Fibroblast of pulmonary artery (primary cell): ENCODE measurements at regions not wholly inside any gene's neighbourhood (a gene's known extent, or its start where the extent isn't known, plus 50 kb on each side); places are given as distances from the start of the nearest gene placed in this dataset.

Source experiments
- DNase-seq: peaks from one replicate; pipeline ENCODE4 v3.0.0-alpha.2; 2010; ENCODE audit warnings: low read depth
- H3K4me3 ChIP-seq: replicated peaks from 2 replicates; pipeline ENCODE4 v1.5.1; 2011; ENCODE audit warnings: low read depth, mild to moderate bottlenecking, control low read depth, low read length, moderate library complexity
- TF ChIP-seq, protein P1 (sequence below): IDR thresholded peaks from 2 replicates; pipeline ENCODE4 v1.5.1; 2011; ENCODE audit warnings: mild to moderate bottlenecking, control low read depth, low read length, inconsistent platforms; ENCODE audit errors: missing control alignments

DNA sequence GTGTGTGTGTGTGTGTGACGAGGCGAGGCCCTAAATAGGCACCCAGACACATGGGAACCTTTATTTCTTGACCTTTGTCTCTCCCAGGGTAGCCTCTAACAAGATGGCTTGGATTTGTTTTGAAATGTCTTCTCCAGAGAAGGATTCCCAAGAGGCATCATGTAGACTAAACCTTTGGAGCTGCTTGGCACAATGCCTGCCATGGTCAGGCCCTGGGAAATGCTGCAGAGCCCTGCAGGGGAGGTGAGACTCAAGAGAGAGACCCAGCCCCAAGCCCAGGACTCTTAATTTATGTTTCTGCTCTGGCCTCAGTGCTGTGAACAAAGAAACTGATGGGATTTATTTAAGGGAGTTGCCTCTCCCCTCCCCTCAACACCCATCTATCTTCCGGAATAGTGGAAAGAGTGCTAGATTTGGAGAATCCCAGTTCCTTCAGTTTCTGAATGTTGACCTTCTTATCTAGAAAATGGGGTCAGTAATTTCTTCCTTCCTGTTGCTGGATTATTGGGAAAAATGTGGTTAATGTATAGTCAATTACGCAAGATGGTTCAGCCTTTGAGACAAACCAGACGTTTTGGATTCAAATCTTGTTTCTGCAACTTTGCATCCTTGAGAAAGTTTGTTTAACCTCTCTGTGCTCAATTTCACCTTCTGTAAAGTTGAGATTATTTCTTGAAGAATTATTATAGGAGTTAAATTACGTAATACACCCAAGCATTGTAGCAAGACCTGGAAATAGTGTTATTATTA is 434.8 kb downstream of the MAFB start:
- no peak overlapping the region for H3K4me3 ChIP-seq
- peak; percentile 7 for DNase-seq
- TF ChIP-seq, protein P1, sequence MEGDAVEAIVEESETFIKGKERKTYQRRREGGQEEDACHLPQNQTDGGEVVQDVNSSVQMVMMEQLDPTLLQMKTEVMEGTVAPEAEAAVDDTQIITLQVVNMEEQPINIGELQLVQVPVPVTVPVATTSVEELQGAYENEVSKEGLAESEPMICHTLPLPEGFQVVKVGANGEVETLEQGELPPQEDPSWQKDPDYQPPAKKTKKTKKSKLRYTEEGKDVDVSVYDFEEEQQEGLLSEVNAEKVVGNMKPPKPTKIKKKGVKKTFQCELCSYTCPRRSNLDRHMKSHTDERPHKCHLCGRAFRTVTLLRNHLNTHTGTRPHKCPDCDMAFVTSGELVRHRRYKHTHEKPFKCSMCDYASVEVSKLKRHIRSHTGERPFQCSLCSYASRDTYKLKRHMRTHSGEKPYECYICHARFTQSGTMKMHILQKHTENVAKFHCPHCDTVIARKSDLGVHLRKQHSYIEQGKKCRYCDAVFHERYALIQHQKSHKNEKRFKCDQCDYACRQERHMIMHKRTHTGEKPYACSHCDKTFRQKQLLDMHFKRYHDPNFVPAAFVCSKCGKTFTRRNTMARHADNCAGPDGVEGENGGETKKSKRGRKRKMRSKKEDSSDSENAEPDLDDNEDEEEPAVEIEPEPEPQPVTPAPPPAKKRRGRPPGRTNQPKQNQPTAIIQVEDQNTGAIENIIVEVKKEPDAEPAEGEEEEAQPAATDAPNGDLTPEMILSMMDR: no peak

DNA sequence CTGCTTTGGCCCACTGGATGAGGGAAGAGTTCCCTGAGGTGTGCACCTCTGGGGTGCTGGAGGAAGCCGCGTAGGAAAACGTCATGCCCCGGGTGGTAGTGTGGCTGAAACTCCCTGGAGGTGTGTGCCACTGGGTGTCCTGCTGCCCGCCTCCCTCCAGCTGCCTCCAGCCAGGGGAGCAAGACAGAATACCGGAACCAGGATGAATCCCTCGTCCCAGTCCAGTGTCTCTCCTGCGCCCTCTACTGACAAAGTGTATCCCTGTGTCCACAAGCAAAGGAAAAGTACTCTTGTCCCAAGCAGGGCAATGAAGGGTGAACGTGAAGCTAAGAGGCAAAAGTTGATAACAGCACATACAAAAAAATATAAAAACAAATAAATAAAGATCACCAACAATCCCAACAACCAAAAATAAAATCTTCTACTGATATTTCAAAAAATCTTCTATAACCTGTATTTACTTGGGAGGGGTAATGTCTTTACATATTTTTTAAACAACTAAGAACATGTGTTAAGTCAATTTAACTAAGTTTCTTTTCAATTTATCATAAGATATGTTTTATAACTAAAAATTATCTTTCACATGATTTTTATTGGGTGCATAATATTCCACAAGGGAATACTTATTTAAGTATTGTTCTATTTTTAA is 437.6 kb downstream of the MAFB start:
- TF ChIP-seq, protein P1: peak; percentile 44
- peak; percentile 16 for DNase-seq
- H3K4me3 ChIP-seq: no peak overlapping the region

DNA sequence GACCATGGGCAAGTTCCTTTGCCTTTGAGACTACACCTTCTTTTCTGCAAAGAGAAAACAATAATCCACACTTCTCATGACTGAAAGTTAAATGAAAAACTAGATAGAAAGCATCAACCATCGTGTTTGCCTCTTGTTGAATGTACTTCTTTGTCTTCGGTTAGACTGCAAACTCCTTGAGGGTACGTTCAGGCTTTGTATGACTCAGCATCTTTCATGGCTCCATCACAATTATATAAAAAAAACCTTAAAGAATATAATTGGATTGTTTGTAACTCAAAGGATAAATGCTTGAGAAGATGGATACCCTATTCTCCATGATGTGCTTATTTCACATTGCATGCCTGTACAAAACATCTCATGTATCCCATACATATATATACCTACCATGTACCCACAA is 439.2 kb downstream of the MAFB start:
- H3K4me3 ChIP-seq: no peak overlapping the region
- DNase-seq: no peak
- TF ChIP-seq, protein P1: no peak

DNA sequence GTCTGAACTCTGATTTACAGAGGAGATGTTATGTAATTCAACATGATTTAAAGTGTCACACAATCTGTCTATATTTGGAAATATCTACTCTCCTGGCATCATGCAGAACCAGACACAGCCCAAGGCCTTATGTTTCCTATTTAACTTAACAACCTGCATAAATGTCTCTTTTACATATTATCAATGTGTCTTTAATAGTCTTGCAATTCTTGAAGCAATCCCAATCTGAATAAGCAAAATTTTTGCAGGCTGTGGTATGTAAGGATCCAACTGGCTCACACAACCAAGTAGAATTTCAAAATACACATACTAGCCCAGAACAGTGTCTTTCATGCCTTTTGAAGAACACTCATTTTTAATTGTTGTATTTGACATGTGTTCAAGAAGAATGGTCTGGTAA is 443.2 kb downstream of the MAFB start:
- TF ChIP-seq, protein P1: no peak
- DNase-seq: no peak
- H3K4me3 ChIP-seq: no peak overlapping the region

DNA sequence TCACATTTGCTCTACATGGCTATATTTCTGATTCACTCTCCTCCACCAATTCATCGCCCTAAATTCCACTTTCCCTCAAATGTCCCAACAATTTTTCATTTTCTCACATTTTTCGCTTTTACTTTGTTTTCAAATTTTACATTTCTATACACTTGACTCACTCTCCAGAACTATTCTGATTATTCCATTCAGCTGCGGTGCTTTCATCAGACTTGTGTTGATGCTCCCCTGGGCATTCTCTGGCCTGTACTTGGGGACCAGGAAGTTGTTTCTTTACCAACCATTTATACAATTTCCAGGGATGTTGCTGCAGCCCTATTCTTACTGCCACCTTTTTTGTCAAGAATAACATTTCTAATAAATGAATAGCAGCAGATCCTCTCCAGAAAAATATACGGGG is 444.8 kb downstream of the MAFB start:
- H3K4me3 ChIP-seq: no peak overlapping the region
- DNase-seq: no peak
- TF ChIP-seq, protein P1: no peak

DNA sequence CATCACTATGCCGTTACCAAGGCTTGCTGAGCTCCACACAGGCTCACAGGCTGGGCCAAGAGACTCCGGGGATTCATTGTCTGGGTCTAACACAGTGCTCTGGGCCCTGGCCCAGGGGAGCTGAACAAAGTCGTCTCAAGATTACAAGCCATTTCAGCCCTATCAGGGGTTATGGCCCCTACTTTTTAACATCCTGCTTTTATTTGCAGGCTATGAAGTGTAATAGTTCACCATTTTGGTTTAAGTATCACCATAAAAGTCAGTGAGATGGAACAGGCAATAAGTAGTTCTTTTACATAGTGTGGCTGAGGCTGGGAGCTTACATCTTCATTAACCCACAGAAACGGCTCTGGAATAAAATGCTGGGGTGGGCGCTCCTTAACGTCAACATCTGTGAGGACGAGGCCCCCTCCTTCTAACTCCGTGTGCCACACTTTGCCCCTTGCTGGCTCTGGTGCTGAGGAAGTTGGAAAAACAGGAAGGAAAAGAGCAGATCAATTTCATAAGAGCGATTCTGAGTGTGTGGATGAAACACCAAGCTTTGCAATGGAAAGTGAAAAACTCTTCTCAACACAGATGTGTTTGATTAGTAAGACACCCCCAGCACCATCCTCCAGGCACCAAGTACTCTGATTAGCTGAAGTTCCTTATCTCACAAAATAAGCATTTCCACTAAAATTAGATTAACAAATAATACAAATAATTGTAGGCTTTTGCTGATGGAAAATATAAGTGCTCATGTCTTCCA is 447.3 kb downstream of the MAFB start:
- TF ChIP-seq, protein P1: no peak
- no peak for DNase-seq
- H3K4me3 ChIP-seq: no peak overlapping the region
